ENCODE measurements at regions not wholly inside any gene's neighbourhood (a gene's known extent, or its start where the extent isn't known, plus 50 kb on each side); places are given as distances from the start of the nearest gene placed in this dataset.

DNA sequence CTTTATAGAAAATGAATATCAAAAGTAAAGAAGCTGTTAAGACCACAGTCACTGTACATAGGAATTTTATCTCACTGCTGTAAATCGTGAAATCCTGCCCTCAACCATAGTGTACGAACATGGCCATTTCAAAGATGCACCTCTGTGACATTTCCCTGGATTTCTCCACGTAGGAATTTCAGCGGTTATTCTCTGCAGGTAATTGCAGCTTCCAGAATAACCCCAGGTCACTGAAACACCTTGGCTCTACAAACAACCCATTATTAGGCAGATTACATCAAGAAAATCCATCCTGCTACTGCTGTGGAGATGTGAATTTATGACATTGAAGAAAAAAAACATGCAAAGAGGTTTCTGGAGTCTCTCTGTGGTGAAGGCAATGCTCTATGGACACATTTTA lies 196.2 kb upstream of the USP25 start:
- TF ChIP-seq, protein P1, sequence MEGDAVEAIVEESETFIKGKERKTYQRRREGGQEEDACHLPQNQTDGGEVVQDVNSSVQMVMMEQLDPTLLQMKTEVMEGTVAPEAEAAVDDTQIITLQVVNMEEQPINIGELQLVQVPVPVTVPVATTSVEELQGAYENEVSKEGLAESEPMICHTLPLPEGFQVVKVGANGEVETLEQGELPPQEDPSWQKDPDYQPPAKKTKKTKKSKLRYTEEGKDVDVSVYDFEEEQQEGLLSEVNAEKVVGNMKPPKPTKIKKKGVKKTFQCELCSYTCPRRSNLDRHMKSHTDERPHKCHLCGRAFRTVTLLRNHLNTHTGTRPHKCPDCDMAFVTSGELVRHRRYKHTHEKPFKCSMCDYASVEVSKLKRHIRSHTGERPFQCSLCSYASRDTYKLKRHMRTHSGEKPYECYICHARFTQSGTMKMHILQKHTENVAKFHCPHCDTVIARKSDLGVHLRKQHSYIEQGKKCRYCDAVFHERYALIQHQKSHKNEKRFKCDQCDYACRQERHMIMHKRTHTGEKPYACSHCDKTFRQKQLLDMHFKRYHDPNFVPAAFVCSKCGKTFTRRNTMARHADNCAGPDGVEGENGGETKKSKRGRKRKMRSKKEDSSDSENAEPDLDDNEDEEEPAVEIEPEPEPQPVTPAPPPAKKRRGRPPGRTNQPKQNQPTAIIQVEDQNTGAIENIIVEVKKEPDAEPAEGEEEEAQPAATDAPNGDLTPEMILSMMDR (IDR thresholded peaks at IDR 0.05; ENCODE audit: insufficient read depth, low read length) = no peak
- TF ChIP-seq GABPA (IDR thresholded peaks at IDR 0.05; ENCODE audit: low read depth) = no peak
- TF ChIP-seq, protein P2, sequence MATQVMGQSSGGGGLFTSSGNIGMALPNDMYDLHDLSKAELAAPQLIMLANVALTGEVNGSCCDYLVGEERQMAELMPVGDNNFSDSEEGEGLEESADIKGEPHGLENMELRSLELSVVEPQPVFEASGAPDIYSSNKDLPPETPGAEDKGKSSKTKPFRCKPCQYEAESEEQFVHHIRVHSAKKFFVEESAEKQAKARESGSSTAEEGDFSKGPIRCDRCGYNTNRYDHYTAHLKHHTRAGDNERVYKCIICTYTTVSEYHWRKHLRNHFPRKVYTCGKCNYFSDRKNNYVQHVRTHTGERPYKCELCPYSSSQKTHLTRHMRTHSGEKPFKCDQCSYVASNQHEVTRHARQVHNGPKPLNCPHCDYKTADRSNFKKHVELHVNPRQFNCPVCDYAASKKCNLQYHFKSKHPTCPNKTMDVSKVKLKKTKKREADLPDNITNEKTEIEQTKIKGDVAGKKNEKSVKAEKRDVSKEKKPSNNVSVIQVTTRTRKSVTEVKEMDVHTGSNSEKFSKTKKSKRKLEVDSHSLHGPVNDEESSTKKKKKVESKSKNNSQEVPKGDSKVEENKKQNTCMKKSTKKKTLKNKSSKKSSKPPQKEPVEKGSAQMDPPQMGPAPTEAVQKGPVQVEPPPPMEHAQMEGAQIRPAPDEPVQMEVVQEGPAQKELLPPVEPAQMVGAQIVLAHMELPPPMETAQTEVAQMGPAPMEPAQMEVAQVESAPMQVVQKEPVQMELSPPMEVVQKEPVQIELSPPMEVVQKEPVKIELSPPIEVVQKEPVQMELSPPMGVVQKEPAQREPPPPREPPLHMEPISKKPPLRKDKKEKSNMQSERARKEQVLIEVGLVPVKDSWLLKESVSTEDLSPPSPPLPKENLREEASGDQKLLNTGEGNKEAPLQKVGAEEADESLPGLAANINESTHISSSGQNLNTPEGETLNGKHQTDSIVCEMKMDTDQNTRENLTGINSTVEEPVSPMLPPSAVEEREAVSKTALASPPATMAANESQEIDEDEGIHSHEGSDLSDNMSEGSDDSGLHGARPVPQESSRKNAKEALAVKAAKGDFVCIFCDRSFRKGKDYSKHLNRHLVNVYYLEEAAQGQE (IDR thresholded peaks at IDR 0.05; ENCODE audit: insufficient replicate concordance, low read depth) = no peak
